ENCODE measurements at regions not wholly inside any gene's neighbourhood (a gene's known extent, or its start where the extent isn't known, plus 50 kb on each side); places are given as distances from the start of the nearest gene placed in this dataset.

DNA sequence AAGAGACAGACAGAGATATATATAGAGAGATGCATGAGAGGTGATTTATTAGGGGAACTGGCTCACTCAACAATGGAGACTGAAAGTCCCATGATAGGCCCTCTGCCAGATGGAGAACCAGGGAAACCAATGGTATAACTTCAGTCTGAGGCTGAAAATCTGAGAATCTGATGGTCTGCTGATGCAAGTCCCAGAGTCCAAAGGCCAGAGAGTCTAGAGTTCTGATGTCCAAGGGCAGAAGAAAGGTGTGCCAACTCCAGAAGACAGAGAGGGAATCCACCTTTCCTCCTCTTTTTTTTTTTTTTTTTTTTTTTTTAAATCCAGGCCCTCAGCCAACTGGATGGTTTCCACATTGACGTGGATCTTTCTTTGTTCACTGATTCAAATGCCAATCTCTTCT lies 197.9 kb upstream of the MEIS2 start:
- TF ChIP-seq EP300 (IDR thresholded peaks at IDR 0.05; ENCODE audit: low read depth) = no peak
- TF ChIP-seq, protein P1, sequence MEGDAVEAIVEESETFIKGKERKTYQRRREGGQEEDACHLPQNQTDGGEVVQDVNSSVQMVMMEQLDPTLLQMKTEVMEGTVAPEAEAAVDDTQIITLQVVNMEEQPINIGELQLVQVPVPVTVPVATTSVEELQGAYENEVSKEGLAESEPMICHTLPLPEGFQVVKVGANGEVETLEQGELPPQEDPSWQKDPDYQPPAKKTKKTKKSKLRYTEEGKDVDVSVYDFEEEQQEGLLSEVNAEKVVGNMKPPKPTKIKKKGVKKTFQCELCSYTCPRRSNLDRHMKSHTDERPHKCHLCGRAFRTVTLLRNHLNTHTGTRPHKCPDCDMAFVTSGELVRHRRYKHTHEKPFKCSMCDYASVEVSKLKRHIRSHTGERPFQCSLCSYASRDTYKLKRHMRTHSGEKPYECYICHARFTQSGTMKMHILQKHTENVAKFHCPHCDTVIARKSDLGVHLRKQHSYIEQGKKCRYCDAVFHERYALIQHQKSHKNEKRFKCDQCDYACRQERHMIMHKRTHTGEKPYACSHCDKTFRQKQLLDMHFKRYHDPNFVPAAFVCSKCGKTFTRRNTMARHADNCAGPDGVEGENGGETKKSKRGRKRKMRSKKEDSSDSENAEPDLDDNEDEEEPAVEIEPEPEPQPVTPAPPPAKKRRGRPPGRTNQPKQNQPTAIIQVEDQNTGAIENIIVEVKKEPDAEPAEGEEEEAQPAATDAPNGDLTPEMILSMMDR (IDR thresholded peaks at IDR 0.05) = no peak
- no peak for TF ChIP-seq POLR2AphosphoS5 (IDR thresholded peaks at IDR 0.05)
- no peak for TF ChIP-seq POLR2A (IDR thresholded peaks at IDR 0.05)
